HG03025 (cell line): ENCODE measurements at regions not wholly inside any gene's neighbourhood (a gene's known extent, or its start where the extent isn't known, plus 50 kb on each side); places are given as distances from the start of the nearest gene placed in this dataset.
"Not testable (repeated sequence)": the region's sequence is repeated elsewhere in the genome, so short reads cannot be mapped to it uniquely, and the experiment has no call there.

ENCODE experiments used
- ATAC-seq: cut with Tn5 transposase; IDR thresholded peaks from one replicate; pipeline ENCODE4 v1.9.1; 2021; ENCODE audit warnings: mild to moderate bottlenecking, moderate library complexity; ENCODE audit not compliant: unreplicated experiment, low FRiP score

DNA sequence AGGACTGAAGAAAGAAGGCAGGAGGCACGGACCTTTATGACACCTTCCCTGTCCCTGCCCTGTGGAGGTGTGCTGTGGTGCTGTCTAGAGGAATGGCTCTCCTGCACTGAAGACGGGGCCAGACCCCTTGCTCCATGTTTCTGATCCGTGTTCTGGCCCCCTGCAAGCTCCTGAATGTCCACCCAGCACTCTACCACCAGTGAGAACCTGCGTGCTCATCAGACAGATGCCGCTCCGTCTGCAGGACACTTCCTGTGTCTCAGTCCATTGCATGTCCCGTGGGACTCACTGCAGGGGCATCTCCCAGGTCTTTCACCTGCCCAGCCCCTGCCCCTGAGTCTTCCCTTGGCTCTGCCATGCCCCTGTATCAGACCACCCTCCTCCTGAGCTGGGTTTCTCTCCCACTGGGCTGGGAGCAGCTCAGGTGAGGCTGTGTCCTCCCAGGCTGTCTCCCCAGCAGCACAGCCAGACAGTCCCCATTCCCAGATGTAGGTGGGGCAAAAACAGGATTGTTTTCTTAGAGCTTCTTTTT is 278.3 kb upstream of the ZNF32 start:
- ATAC-seq: no peak

DNA sequence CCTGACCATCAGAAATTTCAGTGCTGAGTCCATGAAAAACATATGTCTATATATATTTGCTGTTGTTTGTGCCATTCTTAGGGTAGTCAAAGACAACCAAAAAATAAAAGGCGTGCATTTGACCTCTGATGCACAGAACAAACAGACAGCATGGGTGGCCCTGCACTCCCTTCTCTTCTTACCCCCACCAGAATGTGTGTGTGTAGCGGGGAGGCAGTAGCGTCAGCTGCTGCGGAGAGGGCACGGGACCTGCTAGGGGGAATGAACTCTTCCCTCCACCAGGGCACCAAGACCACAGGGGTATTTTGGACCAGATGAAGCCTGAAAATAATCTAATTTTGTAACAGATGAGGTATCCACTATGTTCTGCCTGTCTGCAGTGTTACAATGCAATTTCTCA is 277.7 kb upstream of the ZNF32 start:
- ATAC-seq: no peak

DNA sequence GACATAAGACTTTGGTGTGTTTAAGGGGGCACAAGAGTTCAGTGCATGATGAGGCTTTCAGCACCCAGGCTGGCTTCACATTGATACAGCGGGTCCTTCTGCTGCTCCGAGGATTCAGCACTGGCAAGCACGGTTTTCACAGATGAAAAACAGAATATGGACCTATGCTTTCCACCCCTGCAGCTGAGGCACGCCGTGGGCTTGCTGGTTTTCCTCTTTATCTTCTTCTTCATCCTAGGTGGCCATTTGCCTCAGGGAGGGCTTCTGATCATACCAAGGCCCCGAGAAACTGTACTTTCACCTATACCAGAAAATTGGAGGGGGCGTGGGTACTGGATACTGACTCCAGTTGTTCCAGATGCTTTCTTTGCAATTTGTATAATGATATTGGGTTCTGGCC is 277.1 kb upstream of the ZNF32 start:
- ATAC-seq: no peak

DNA sequence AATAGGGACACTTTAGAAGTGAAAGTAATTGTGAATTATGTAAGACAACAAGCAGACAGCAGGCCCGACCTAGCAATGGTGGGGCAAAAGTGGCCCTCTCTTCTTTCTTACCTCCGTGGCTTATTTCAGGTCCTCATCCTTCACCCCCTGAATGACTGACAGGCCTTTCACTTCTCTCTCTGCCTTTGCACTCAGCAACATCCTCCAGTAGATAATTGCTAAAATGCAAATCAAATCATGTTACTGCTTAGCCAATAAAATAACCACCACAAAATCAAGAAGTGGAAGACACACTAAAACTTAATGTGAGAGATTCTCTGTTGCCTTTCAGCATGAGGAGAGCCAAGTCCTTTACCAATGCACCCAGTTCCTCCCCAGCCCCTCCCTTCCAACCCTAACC is 274.6 kb upstream of the ZNF32 start:
- no peak for ATAC-seq

DNA sequence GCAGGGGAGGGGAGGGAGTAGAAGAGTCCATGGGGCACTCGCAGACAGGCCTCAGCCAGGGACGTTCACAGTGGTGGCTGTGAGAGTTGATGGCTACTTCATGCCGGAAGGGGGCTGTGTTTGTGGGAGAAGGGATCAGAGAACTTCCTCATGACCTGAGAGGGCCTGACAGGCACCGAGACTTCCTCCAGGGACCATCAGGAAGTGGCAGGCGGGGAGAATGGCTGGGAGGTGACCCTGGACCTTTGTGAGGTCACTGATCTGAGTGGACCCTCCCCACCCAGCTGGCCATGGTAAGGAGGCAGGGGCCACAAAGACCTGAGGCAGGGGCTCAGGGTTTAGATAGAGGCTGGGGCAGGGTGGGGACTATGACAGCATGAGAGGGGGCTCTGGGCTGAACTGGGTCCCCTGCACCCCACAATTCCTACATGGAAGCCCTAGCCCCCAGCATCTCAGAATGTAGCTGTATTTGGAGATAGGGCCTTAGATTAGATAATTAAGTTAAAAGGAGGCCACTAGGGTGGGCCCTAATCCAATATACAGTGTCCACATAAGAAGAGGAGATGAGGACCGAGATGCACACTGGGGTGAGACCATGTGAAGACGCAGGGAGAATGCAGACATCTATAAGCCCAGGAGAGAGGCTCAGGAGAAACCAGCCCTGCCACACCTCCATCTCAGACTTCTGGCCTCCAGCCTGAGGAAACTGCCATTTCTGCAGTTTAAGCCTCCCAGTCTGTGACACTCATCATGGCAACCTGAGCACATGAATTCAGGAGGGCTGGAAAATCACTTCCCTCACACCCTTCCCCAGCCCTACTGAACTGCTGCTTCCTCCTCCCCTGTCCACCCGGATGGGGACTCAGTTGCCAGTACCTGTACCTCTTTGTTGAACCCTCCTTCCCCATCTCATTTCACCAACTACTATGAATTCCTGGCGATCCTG is 273.9 kb upstream of the ZNF32 start:
- no peak for ATAC-seq

DNA sequence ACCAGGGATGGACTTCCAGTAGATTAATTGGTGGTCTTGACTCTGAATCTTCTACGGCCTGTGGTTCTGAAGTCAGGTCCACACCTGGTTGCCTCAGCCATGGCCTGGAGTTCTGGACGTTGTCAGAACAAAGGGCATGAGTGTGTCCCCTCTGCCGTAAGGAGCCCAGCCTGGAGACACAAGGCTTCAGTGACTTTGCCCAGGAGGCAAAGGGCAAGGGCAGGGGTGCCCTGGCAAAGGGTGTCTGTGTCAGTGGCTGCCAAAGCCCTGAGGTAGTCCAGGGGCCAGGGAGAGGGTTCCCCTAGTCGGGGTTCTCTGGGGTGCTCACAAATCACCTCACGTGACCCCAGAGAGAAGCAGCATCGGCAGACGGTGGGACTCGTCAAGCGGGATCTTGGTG is 273.2 kb upstream of the ZNF32 start:
- no peak for ATAC-seq

DNA sequence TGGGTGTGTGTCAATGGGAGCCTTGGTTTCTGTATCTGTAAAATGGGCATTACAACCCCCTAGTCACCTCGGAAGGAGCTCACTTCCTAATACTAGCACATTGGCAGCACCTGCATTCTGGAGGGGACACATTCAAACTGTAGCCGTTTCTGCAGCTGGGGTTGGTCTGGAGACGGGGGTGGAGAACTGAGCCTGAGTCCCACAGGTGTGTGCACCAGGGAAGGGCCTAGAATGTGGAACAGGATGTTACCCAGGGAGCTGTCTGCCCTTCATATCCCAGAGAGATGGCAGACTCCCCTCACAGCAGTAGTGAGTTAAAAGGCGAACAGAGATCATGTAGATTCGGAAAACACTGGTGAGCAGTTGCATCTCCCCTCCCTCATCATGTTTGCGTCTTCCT is 272.8 kb upstream of the ZNF32 start:
- no peak for ATAC-seq

DNA sequence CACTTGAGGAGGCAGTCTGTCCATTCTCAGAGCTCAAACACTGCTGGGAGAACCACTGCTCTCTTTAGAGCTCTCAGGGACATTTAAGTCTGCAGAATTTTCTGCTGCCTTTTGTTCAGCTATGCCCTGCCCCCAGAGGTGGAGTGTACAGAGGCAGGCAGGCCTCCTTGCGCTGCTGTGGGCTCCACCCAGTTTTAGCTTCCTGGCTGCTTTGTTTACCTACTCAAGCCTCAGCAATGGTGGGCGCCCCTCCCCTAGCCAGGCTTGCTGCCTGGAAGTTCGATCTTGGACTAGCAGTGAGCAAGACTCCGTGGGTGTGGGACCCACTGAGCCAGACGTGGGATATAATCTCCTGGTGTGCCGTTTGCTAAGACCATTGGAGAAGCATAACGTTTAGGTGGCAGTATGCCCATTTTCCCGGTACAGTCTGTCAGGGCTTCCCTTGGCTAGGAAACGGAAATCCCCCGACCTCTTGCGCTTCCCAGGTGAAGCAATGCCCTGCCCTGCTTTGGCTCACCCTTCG is 271.6 kb upstream of the ZNF32 start:
- not testable (repeated sequence) for ATAC-seq

DNA sequence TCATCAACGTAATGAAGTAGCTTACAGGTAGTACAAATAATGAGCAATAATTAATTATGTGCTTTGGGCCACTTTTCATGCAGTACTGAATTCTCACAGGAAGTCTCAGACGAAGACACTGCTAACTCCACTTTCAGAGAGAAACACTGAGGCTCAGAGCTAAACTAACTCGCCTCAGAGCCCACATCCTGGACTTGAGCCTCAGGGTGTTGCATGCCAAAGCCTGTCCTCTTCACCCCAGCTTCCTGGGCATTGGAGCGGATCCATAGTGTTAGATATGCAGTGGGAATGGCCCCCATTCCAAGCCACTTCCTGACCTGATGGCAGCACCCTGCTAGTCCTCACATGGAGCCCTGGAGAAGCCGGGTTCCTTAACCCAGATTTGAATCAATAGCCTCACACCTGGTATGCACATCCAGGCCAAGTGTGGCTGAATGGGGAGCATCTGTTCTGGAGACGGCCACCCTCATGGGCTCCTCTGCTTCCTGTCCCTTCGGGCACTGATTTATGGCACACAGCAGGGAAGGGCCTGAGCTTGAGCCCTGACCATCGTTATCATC is 265.1 kb upstream of the ZNF32 start:
- no peak for ATAC-seq

DNA sequence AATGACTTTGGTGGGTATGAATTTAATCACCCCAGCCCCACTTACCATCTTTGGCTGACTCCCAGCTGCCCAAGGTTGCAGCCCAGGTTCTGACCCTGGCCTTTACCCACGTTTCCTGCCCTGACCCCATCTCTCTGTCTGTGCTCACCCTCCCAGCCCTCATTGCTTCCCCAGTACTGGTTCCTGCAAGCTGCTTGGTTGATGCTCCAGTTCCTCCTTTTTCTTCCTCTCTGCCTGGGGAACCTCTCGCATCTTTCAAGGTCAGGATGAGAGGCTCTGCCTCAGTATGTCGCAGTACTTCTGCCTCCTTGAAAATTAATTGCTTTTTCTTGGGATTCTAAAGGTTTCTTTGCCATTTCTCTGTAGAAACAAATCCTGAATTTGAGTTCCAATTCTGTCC is 263.8 kb upstream of the ZNF32 start:
- no peak for ATAC-seq

DNA sequence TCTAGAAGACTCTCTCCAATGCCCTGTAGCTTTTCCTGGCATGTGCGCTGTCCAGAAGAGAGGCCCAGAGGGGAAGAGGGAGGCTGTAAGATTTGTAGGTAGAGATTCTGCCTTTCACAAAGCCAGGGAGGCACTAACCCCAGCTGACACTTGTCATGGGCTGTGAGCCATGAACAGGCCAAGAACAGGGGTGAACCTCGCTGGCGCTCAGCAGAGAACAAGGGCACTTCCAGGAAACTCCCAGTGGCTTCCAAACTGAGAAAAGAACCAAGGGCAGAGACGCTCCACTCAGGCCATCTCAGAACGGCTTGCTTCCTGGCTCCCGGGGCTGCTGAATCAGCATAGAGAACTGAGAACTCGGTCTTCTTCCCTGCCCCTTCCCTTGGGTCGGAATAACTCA is 257.8 kb upstream of the ZNF32 start:
- ATAC-seq: no peak

DNA sequence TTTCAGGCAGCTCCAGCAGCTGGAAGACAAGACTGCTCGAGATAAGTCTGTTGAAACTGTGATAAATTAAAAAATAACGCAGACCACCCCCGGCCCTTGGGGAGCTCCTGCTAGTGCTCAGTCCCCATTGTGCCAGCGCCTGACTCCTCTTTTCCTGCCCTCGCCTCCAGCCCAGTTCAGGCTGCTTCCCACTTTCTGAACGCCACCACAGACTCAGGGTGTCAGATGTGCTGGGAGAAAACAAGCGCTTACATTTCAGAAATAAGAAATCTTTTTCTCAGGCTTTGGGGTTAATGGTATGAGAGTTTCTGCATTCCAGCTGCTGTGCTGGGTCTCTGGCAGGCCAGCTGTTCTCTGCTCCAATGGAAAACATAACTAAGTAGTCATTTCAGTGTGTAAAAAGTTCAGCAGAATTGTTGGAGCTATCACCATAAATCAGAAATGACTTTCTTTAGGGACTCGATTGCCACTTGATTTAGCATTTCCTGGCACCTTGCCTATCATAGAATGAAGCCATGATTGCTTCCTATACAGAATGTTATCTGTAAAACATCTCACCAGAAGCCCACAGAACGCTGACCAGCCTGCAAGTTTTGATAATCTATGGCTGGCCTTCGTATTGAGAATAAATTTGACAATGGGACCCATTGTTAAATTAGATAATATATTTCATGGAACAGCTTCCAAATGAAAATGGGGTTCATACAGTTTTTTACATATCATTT is 257.0 kb upstream of the ZNF32 start:
- no peak for ATAC-seq

DNA sequence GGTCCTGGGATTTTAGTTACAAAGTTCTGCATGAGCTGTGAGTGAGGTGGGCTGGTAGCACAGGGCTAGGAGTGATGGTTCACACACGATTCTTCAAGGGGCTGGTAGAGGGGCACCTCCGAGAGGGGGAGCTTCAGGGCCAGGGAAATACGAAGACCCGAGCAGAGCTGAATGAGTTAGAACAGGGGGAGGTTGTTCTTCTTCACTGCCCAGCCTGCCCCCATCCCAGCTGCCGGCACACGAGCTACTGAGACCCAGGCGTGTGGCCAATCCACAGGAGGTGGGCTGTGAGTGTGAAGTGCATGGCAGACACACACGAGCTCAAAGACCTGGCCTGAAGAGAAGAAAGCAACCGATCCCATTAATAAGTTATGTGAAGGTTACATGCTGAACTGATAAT is 256.2 kb upstream of the ZNF32 start:
- no peak for ATAC-seq

DNA sequence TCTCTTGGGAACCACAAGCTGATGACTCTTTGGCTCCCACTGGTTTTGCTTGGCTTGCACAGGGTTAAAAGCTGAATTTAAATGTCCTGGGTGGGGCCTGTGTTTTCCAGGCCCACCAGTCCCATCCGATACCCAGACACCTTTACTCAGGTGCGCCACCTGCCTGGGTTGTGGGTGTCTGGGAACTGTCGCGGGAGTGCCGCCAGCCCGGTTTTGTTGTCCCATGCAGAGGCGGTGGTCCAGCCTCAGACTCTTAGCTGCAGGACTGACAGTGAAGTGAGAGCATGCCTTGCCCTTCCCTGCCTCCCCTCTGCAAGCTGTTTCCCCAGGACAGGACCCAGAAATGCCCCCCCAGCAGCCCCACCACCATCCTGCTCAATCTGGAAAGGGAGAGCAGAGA is 255.6 kb upstream of the ZNF32 start:
- ATAC-seq: no peak

DNA sequence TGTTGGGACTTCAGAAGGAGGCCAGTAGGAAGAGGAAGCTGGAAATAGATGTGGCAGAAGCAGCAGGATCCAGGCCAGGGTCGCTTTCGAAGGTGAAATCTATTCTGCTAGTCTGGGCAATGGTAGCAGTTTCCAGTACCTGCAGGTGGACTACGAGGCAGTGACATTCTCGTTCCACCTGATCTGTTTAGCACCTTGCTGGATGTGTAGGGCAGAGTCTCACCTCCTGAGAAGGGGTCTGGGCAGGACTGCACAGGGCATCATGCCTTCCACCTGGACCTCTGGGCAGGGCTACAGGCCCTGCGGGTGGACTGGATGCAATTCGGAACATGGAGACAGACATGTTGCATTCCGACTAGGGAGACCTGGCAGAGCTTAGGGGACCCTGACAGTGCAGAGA is 254.8 kb upstream of the ZNF32 start:
- no peak for ATAC-seq

DNA sequence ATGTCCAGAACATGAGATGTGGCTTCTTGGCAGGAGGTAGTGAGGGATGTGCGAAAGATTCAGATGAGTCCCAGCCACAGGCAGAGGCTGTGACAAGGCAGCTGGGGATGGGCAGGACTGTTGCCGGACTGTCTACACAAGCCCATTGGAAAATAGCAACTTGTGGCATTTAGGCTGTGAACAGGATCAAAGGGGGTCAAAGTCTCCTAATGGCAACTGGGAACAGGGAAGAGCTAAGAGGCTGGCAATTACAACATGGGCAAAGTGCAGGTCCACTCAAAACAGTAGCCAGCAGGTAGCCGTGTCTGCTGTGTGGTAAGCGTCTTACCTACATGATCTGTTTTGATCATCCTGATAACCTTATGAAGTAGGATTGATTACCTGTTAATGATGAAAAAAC is 254.2 kb upstream of the ZNF32 start:
- ATAC-seq: no peak

DNA sequence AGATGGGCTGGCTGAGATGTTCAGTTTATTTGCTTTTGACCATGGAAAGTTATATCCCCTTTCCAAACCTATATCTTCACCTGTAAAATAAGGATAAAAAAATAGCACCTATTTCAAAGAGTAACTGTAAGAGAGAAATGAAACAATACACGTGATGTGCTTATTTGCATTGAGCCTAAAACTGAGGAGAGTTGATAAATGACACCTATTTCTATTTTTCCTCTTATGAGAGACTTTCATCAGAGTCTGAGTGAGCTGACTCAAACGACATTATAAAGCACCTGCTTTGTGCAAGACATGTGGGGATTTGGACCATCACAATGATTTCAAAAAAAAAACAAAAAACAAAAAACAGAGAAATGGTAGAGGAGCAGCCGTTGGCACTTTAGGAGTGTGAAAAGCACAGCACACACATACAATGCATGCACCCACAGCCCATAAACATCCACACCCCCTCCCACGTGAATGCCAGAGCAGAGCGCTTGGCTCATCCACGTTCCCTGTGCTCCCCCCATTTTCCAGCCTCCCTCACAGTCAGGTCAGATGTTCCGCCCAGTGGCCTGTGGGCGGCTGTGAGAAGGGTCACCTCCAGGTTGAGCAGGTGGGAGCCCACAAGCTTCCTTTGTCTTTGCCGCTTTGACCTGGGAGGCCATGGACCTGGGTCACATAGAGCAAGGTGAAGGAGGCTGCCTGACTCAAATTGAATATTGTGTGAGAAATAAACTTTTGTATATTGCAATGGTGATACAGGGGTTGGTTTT is 253.2 kb upstream of the ZNF32 start:
- ATAC-seq: no peak

DNA sequence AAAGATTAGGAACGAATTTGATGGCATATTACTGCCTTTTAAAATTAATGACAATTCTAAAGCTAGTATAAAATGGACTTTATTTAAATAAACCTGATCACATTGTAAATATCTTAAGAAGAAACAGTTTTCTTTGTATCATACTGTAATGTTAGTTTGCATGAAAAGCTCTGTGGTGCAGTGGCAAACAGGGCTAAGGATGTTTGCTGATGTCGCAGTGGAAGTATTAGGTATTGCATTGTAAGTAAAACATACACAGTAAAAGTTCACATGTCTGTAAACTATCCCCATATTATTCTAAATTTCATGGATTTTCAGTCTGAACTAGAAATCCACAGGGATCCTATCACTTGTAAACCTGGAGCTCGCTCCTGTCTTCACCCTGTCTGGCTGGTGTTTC is 252.6 kb upstream of the ZNF32 start:
- no peak for ATAC-seq

DNA sequence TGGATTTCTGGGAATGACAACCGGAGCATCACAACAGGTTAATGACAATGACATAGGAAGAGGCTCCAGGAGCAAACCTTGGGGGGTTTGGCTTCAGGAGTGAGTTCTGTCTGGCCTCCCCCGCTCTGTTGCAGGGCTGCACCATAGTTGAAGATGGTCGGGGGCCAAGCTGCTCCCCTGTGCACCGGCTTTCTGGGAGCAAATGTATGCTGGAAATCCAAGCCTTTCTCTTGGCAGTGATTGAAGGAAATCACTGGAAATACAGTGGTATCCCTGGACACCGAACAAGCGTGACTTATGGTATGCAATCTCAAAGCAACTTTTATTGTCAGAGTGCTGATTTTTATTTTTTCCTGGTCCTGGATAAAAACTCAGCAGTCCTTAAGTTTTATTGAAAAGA is 251.9 kb upstream of the ZNF32 start:
- no peak for ATAC-seq

DNA sequence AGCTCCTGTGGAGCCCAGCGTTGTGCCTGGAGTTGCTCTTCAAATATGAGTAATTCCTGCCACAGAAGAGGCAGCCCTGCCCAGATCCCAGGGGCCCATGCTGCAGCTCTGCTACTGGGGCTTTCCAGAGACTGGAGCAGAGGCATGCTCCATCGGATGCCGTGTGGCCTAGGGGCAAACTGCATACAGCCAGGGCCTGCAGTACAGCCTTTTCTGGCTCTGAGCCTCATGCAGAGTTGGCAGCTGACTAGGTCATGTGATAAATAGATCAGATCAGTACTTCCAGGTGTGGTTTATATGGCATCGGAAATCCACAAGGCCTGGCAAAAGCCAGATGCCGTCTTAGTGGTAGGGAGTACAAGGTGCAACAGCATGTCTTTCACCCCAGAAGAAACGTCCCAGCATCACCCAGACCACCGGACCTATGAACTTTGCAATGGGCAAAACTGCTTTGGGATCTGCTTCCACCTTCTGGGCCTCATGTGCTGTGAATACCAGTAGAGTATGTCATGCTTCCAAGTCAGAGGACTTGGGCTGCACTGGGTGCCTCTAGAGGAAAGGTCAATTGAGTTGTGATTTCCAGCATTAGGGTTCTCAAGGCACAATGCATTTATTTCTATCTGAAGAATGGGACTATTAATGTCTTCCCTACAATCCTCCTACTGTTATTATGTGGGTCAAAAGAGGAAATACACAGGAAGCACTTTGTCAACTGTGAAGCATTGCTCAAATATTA is 250.7 kb upstream of the ZNF32 start:
- ATAC-seq: no peak
